Left cardiac atrium (tissue), 4 donors: ENCODE measurements at regions not wholly inside any gene's neighbourhood (a gene's known extent, or its start where the extent isn't known, plus 50 kb on each side); places are given as distances from the start of the nearest gene placed in this dataset.
"Not testable (repeated sequence)": the region's sequence is repeated elsewhere in the genome, so short reads cannot be mapped to it uniquely, and the experiment has no call there.

Experiments
- ATAC-seq, 2 donors: fragments of 200-7000 bp; cut with Tn5 transposase; one replicate each; pipeline ENCODE4 v1.9.1; 2020; ENCODE audit warnings: mild to moderate bottlenecking in 2 of 2, moderate library complexity in 2 of 2
- DNase-seq: peaks from one replicate; pipeline ENCODE4 v3.0.0-alpha.2; 2020
- intact Hi-C, 2 donors: fragments of 100-400 bp; cut with DNase I; formaldehyde crosslinking; loops; one replicate each; pipeline versions ENCODE4 v1.14.1 to v1.15.1; 2022 to 2023
- donor health status: DM: no; HTN: yes; CAD: no.
- donor health status: DM: no; HTN: yes; CAD: no; lungs with severe emphysema.
- donor health status: DM: yes; HTN: yes; CAD: no.
- donor health status: Dilated cardiomyopathy.

DNA sequence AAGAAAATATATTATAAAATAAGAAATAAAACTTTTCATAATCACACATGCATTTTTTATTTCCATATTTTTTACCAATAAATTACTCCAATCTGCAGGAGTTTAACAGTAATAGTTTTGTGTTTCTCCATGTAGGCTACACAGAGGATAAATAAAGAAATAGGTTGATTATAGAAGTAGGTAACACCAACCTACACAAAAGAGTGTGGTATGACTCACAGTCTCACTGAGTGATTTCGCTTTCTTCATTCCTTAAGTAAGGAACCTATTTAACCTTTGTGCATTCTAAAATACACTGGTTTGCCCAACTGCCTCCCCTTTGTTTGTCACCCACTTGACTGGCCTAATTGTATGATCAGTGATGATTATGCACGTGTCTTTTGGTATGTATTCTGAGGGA lies 244.2 kb upstream of the RIMS1 start:
- no peak for ATAC-seq
- intact Hi-C loops: no loop called here

DNA sequence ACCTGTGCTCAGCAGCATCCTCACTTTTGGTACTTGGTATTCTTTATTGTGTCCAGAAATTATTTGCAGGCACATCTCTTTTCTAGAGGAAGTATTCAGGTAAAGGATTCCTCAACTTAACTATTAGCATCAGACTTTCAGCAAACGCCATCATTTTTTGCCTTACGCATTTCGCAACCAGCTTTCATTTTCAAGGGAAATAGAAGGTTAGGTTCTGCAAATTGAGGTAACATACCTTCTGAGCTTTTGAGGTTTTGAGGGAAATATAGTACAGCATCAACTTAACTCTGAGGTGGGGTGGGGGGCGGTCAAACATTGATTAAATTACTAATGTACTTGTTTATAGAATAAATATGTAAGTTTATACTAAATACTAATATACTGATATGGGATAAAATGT lies 243.6 kb upstream of the RIMS1 start:
- intact Hi-C loops: no loop called here
- no peak for ATAC-seq
- no peak for DNase-seq

More for the DNA sequence above, 244.2 kb upstream of the RIMS1 start:
- DNase-seq: no peak

DNA sequence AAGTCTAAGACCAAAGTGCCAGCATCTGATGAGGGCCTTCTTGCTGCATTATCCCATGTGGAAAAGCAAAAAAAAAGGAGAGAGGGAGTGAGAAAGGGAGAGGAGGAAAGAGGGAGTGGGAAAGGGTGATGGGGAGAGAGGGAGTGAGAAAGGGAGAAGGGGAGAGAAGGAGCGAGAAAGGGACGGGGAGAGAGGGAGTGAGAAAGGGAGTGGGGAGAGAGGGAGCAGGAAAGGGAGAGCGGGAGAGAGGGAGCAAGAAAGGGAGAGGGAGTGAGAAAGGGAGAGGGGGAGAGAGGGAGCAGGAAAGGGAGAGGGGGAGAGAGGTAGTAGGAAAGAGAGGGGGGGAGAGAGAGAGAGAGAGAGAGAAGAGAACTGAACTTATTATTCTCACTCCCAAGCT lies 241.1 kb upstream of the RIMS1 start:
- intact Hi-C loops: no loop called here
- DNase-seq (no peak), ATAC-seq (no peak)

DNA sequence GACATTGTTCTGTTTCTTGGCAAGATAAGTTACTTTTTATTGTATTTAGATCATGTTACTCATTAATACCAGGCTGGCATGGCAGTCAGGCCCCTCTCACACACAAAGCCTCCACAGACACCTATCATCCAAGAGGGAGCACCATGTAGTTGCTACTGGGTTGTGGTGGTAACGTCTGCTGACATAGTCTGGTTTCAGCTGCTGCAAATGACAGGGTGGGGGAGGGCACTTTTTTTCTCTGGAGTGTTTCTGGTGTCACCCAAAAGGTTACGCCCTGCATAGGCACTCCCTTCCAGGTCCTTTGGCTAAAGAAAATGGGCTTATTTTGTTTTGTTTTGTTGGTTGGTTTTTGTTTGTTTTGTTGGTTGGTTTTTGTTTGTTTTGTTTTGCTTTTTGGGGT lies 236.4 kb upstream of the RIMS1 start:
- no peak for DNase-seq
- intact Hi-C loops: no loop called here
- ATAC-seq: no peak

DNA sequence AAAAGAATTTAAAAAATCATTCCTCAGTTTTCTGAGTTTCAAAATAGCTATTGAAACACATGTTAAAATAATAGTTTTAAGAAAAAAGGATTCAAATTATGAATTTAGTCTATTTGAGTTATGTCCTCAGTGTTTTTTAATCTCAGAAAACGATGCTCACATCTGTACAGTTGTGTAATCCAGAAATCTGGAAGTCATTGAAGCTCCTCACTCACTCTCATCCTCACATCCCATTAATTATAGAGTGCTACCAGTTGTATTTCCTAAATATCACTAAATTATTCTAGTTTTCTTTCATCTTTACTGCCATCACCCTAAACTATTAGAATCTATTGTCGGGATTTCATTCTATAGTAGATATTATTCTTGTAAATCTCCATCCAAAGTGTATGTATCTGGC lies 234.7 kb upstream of the RIMS1 start:
- DNase-seq: no peak
- no peak for ATAC-seq
- intact Hi-C loops: no loop called here

DNA sequence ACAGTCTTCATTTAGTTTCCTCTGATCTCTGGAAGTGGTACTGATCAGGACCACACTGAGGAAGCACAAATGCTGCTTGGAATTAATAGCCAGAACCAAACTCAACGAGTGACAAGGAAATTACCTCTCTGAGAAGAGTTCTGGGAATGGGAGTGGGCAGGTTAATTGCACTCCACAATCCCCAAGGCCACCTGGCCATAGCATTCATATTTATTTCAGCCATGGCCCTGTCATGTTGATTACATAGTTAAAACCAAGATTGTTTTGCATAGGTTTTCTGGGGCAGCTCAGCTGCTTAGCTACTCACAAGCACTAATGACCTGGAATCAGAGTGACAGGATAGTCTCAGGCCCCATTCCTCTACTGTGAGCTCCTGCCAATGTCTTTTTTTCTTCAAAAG lies 230.2 kb upstream of the RIMS1 start:
- intact Hi-C loops: no loop called here
- DNase-seq: no peak
- ATAC-seq: no peak

DNA sequence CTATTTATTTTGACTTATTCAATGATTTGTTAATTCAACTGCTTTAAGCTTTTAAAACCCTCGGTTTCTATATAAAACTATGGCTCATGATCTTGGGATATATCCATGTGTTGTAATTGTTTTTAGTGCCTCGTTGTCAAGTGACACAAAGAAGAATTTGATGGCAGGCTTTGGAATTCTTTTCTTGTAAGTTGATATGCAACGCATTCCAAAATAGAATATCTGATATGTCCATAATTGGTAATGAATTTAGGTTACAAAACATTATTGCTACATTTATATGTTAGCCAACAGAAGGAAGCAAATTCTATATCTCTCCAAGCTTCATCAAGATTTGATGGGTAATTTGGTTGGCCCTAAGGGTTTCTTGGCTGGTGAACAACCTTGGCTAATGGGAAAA lies 220.4 kb upstream of the RIMS1 start:
- intact Hi-C loops: no loop called here
- no peak for DNase-seq
- no peak for ATAC-seq

DNA sequence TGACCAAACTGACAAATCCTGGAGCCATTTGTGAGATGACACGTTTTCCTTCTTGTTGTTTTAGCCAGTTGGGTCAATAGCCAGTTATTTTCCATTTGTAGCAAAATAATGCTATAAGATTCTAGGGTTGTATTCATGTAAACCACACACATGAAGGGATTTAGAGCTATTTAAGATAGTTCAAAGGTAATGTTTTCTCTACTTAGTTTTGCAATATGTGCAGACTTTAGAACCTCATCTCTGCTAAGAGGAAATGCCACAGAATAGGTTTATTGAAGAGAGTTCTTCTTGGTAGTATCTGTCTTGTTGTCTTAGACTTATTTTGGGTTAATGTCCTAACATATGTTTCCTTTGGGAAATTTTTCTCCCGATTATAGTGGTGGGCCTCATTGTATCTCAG lies 213.5 kb upstream of the RIMS1 start:
- intact Hi-C loops: no loop called here
- DNase-seq (no peak), ATAC-seq (no peak)

DNA sequence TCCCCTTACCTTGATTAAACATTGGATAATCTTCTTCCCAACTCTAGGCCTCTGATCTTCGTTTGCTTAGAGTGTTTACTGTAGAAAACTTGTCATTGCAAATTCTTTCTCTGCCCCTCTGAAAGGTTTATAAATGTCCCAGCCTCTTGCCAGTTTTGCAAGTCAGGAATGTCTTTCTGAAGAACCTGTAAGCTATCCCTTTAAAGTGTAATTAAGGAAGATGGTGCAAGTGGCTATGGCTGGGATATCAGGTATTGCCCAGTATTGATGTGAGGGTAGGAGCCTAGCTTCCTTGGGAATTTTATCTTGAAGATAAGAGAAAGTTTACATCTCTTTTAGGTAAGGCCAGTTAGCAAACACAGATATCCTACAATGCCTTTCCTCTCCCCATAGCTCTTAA lies 211.0 kb upstream of the RIMS1 start:
- intact Hi-C loops: no loop called here
- DNase-seq (no peak), ATAC-seq (no peak)

DNA sequence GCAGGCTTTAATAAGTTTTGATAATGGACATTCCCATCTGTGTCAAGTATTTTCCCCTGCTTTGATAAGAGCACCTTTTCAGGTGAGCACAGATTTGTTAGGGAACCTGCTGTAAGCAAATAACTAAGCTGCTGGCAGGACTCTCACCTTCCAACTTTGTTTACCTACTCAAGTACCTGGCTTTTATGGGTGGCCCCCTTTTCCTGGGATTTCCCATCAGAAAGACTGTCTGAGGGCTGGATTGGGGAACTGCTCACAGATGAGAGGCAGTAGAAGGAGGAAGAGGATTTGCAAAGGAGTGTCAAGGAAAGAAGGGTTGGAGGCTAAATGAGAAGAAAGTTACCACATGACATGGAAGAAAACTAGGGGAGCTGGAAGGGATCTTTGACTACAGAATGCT lies 210.1 kb upstream of the RIMS1 start:
- intact Hi-C loops: no loop called here
- ATAC-seq (no peak), DNase-seq (no peak)

DNA sequence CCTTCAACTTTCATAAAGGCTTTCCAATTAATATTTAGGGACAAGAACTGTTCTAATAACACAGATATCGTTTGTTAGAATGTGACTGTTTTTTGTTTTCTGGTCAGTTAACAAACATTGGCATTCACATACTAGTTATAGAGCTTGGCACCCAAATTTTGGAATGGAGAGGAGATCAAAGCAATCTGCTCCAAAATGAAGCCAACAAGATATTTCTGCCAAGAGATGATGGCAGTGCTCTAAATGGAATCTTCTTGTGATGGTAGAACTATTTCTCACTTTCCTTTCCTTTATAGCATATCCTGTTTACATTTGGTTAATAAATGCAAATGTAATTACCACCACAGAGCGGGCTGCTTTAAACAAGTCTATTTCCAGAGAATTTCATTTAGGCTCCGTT lies 208.3 kb upstream of the RIMS1 start:
- DNase-seq (no peak), ATAC-seq (no peak)
- intact Hi-C loops: no loop called here

DNA sequence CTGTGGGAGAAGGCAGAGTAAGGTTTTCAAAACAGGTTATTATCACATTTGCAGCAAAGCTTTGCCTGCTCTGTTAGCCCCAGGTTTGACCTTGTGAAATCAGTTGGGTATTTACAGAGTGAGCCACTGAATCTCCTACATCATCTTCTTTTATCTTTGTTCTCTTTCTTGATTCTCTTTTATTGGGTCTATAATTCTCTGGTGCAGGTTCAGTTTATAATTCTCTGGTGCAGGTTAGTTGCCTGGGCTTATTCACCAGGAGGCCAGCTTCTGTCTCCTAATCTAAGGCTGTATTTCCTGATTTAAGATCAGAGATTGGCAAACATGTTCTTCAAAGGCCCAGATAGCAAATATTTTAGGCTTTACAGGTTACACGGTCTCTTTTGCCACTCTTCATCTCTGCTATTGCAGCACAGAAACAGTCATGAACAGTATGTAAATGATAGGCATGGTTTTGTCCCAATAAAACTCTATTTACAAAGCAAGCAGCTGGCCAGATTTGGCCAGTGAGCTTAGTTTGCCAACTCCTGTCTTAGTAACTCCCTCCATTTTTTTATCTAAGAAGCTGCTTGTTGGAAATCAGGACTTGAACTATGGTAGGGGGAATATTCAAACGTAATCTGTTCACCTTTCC lies 205.0 kb upstream of the RIMS1 start:
- no peak for DNase-seq
- ATAC-seq: no peak
- intact Hi-C loops: no loop called here

DNA sequence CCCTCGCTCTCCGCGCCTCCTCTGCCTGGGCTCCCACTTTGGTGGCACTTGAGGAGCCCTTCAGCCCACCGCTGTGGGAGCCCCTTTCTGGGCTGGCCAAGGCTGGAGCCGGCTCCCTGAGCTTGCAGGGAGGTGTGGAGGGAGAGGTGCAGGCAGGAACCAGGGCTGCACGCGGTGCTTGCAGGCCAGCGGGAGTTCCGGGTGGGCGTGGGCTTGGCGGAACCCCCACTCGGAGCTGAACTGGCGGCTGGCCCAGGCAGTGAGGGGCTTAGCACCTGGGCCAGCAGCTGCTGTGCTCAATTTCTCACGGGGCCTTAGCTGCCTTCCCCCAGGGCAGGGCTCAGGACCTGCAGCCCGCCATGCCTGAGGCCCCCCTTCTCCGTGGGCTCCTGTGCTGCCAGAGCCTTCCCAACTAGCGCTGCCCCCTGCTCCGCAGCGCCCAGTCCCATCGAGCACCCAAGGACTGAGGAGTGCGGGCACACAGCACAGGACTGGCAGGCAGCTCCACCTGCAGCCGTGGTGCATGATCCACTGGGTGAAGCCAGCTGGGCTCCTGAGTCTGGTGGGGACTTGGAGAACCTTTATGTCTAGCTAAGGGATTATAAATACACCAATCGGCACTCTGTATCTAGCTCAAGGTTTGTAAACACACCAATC lies 200.2 kb upstream of the RIMS1 start:
- intact Hi-C loops, DNase-seq, ATAC-seq: not testable (repeated sequence)

DNA sequence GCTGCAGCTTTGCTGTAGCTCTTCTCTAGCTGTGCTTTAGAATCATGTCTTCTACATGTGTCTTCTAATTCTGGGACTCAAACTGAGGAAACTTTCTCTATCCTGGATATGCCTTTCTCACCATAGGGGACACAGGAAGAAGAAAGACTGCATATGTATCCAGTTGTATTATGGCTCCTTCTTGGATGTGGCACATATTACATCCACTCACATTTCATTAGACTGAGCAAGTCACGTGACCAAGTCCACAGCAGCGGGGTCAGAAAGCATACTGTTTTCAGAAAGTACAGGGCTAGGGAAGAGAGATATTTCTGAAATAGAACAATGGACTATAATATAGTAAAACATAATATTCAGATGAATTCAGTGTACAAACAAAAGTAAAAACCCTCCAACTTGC lies 187.6 kb upstream of the RIMS1 start:
- DNase-seq: no peak
- intact Hi-C loops: no loop called here
- ATAC-seq: no peak

DNA sequence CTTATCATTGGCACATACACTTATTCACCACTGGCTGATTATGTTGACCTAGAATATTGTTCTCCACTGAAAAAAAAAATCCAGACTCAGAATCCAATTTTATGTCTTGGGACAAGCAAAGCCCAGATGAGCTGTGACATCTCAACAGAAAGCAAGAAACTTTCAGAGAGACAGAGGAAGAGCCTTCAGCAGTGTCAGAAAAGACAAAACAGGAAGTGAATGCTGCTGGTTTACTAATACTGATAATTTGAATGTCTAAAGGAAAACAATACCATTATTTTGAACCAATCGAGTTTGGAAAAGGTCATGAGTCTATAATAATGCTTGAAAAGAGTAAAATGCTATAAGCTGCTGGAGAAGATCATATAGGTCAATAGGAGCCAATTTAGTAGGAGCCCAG lies 179.8 kb upstream of the RIMS1 start:
- DNase-seq (no peak), ATAC-seq (no peak)
- intact Hi-C loops: no loop called here

DNA sequence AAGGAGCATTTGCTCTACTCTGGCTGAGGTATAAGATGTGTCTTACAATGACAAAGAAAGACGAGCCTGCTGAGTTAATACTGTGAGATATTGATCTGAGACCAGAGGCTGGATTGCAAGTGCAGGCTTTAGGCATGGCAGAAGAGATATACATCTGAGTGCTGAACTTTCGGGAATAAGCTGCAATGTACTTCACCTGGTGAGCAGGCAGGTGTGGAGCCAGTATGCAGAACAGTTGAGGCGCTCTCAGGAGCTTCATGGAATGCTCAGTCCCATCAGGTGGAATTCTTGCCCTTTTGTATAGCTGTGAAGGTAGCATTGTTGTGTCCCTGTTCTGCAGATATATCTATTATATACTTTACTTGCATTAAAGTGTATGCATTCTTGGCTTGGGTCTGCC lies 179.3 kb upstream of the RIMS1 start:
- intact Hi-C loops: no loop called here
- ATAC-seq (no peak), DNase-seq (no peak)

DNA sequence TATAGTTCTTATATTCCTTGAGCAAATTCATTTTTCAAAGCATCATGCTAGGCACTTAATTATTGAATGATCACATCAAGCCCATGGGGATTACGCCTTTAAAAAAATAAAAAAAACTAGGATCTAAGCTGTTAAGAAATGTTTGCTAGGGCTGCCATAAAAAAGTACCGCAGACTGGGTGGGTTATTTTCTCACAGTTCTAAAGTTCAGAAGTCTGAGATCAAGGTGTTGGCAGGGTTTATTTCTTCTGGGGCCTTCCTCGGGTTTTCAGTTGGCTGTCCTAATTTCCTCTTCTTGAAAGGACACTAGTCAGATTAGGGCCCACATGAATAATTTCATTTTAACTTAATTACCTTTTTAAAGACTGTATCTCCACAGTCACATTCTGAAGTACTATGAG lies 165.6 kb upstream of the RIMS1 start:
- intact Hi-C loops: no loop called here
- ATAC-seq (no peak), DNase-seq (no peak)

DNA sequence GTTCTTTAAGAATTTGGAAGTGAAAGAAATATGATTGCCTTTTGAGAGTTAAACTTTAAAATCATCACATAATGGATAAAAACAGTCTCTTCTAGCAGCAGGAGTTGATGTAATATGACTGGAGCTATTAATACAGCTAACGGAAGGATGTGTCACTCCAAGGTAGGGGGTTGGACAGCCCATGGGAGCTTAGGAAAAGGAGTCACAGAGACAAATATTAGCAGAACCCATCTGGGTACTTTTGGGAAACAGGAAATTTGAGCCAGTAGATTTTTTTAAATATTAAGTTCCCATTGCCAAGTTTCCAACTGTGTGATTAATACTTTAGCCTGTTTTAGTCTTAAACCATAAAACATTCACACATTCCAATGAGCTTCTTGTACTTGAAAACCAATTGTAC lies 164.7 kb upstream of the RIMS1 start:
- no peak for ATAC-seq
- no peak for DNase-seq
- intact Hi-C loops: no loop called here

DNA sequence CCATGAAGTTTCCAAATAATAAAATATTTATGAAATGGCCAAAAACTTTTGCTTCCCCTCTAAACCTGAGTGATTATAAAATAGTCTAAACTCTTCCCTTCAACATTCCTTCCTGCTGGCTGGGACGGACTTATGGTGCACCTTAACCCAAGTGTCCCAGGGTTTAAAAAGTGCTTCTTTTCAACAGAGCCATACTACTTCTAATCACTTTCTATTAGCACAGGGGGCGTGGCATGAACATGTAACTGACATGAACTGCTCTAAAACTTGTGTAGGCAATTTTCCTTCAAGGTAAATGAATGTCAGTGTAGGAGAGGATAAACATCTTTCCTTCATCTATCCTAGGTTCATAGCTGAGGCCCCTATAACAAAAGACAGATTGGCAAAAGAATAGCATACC lies 163.6 kb upstream of the RIMS1 start:
- ATAC-seq: no peak
- intact Hi-C loops: no loop called here
- DNase-seq: no peak

DNA sequence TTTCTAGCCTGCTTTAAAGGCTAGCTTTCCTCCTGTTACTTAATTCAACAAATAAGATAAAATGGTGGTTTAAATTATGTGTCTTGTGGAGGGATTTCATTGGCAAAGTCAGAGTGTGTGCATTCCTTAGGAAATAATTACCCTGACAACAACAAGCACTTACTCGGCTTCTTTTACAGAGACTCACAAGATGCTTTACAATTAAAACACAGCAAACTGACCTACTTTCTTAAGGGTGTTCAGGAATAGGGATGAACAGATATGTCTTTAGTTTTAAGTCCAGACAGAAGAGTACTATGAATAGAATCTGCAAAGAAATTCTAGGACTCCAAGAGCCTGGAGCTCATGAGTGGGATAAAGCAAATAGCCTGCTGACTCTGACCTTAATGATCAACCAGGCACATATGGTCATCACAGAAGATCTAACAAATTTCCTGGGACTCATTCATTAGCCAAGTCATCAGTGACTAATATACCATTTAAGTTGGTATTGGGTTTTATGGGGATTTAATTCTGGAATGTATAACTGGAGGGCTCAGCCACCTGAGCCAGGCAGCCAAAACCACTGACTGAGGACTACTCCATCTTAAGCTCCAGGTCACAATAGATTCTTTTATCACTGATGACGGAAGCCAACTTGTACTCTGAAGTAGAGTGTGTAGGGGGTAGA lies 161.8 kb upstream of the RIMS1 start:
- DNase-seq (no peak), ATAC-seq (no peak)
- intact Hi-C loops: no loop called here

DNA sequence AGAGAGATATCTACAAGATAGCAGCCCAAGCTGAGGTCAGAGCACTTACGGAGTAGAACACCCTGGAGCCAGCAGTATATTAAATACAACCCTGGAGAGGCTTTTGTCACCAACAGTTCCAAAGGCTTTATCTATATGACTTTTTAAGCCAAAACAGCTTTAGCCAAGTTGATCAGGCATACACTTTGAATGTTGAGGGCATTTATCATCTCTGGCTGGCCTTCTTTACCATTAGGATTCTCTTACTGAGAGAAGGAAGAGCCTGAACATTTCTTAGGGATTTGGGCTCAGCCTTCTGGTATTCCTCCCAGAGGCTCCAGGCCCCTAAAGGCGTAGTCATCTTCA lies 161.3 kb upstream of the RIMS1 start:
- intact Hi-C loops: no loop called here
- DNase-seq (no peak), ATAC-seq (no peak)
